Suppressor macrophage treated with lipopolysaccharide for 1 hour (primary cell): ENCODE measurements at regions not wholly inside any gene's neighbourhood (a gene's known extent, or its start where the extent isn't known, plus 50 kb on each side); places are given as distances from the start of the nearest gene placed in this dataset.
"Not testable (repeated sequence)": the region's sequence is repeated elsewhere in the genome, so short reads cannot be mapped to it uniquely, and the experiment has no call there.

ENCODE experiments used
- DNase-seq, 3 donors: peaks; one replicate each; pipeline ENCODE4 v3.0.0-alpha.2; 2020 to 2022

DNA sequence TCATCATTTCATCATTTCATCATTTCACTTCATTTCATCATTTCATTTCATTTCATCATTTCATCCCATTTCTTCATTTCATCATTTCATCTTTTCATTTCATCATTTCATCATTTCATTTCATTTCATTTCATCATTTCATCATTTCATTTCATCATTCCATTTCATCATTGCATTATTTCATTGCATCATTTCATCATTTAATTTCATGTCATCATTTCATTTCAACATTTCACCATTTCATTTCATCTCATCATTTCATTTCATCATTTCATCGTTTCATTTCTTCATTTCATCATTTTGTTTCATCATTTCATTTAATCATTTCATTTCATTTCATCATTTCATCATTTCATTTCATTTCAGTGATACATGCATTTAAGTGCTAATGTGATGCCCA lies 166.9 kb upstream of the TP53TG3 start:
- DNase-seq = not testable (repeated sequence)

DNA sequence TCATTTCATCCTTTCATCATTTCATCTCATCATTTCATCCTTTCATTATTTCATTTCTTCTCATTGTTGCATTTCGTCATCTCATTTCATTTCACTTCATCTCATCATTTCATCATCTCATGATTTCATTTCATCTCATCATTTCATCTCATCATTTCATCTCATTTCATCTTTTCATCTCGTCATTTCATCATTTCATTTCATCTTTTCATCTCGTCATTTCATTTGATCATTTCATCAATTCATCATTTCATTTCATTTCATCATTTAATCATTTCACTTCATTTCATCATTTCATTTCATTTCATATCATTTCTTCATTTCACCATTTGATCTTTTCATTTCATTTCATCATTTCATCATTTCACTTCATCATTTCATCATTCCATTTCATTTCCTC lies 131.3 kb upstream of the TP53TG3 start:
- not testable (repeated sequence) for DNase-seq

DNA sequence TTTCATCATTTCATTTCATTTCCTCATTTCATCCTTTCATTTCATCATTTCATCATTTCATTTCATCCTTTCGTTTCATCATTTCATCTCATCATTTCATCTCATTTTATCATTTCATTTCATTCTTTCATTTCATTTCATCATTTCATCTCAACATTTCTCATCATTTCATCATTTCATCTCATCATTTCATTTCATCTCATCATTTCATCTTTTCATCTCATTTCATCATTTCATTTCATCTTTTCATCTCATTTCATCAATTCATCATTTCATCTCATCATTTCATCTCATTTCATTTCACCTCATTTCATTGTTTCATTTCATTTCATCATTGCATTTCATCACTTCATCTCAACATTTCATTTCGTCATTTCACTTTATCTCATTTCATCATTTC lies 129.7 kb upstream of the TP53TG3 start:
- DNase-seq = not testable (repeated sequence)
